Skeletal muscle tissue (tissue), 3 donors: ENCODE measurements at regions not wholly inside any gene's neighbourhood (a gene's known extent, or its start where the extent isn't known, plus 50 kb on each side); places are given as distances from the start of the nearest gene placed in this dataset.

Experiments
- H3K27ac ChIP-seq: one replicate; pipeline ENCODE4 v1.7.0; 2013; ENCODE audit warnings: mild to moderate bottlenecking, low read depth, low read length, inconsistent platforms
- H3K27me3 ChIP-seq, 3 donors: one replicate each; pipeline ENCODE4 v1.7.0; 2013; ENCODE audit warnings: low read length in 3 of 3; ENCODE audit not compliant: control insufficient read depth in 3 of 3, insufficient read depth in 3 of 3
- H3K36me3 ChIP-seq, 3 donors: one replicate each; pipeline ENCODE4 v1.7.0; 2013; ENCODE audit warnings: low read length in 3 of 3; ENCODE audit not compliant: control insufficient read depth in 3 of 3, insufficient read depth in 3 of 3
- H3K4me1 ChIP-seq, 3 donors: one replicate each; pipeline ENCODE4 v1.7.0; 2013; ENCODE audit warnings: low read length in 3 of 3, mild to moderate bottlenecking in 3 of 3; ENCODE audit not compliant: control insufficient read depth in 3 of 3, insufficient read depth in 3 of 3
- H3K4me3 ChIP-seq, 3 donors: one replicate each; pipeline ENCODE4 v1.7.0; 2013; ENCODE audit warnings: low read length in 3 of 3
- H3K9ac ChIP-seq, 3 donors: one replicate each; pipeline ENCODE4 v1.7.0; 2013; ENCODE audit warnings: low read length in 3 of 3, mild to moderate bottlenecking in 3 of 3, moderate library complexity in 2 of 3, low read depth in 1 of 3
- H3K9me3 ChIP-seq, 3 donors: one replicate each; pipeline ENCODE4 v1.7.0; 2013; ENCODE audit warnings: low read length in 3 of 3; ENCODE audit not compliant: control insufficient read depth in 3 of 3
- donor health status: Osteomylitis.

GRCh38 chr14:76580967-76581366 is 180.3 kb upstream of the VASH1 start:
- no peak overlapping the region for H3K27ac ChIP-seq
- H3K27me3 ChIP-seq: no peaks in the 10 kb centered on the region
- no peak overlapping the region for H3K9ac ChIP-seq
- no peak overlapping the region for H3K4me3 ChIP-seq
- H3K4me1 ChIP-seq: peaks cover 0 to 7% (median 0%) of the 10 kb centered on the region in 3 donors
- no peaks in the 10 kb centered on the region for H3K9me3 ChIP-seq
- no peaks in the 10 kb centered on the region for H3K36me3 ChIP-seq

GRCh38 chr14:76581592-76581991 is 179.7 kb upstream of the VASH1 start:
- Histone ChIP-seq H3K9ac (no peak overlapping the region), H3K9me3 (no peaks in the 10 kb centered on the region), H3K4me1 (peaks cover 0 to 4% (median 0%) of the 10 kb centered on the region in 3 donors), H3K27me3 (no peaks in the 10 kb centered on the region), H3K36me3 (no peaks in the 10 kb centered on the region), H3K4me3 (no peak overlapping the region), H3K27ac (no peak overlapping the region)

GRCh38 chr14:76582447-76582846 is 178.8 kb upstream of the VASH1 start:
- Histone ChIP-seq H3K27ac (no peak overlapping the region), H3K36me3 (no peaks in the 10 kb centered on the region), H3K9ac (no peak overlapping the region), H3K4me3 (no peak overlapping the region), H3K4me1 (peaks cover 0 to 2% (median 0%) of the 10 kb centered on the region in 3 donors), H3K9me3 (no peaks in the 10 kb centered on the region), H3K27me3 (no peaks in the 10 kb centered on the region)

GRCh38 chr14:76583174-76583573 is 178.1 kb upstream of the VASH1 start:
- Histone ChIP-seq H3K27ac (no peak overlapping the region), H3K9me3 (peaks cover 0 to 3% (median 0%) of the 10 kb centered on the region in 3 donors), H3K27me3 (no peaks in the 10 kb centered on the region), H3K9ac (no peak overlapping the region), H3K36me3 (no peaks in the 10 kb centered on the region), H3K4me3 (no peak overlapping the region), H3K4me1 (peaks cover 0 to 2% (median 0%) of the 10 kb centered on the region in 3 donors)

GRCh38 chr14:76583805-76584204 is 177.5 kb upstream of the VASH1 start:
- H3K9me3 ChIP-seq: peaks cover 0 to 3% (median 0%) of the 10 kb centered on the region in 3 donors
- H3K9ac ChIP-seq: no peak overlapping the region
- no peak overlapping the region for H3K27ac ChIP-seq
- H3K4me3 ChIP-seq: no peak overlapping the region
- H3K27me3 ChIP-seq: no peaks in the 10 kb centered on the region
- no peaks in the 10 kb centered on the region for H3K36me3 ChIP-seq
- H3K4me1 ChIP-seq: peaks cover 0 to 2% (median 0%) of the 10 kb centered on the region in 3 donors

- Histone ChIP-seq H3K4me1 (peaks cover 0 to 2% (median 0%) of the 10 kb centered on the region in 3 donors), H3K4me3 (no peak overlapping the region), H3K27me3 (no peaks in the 10 kb centered on the region), H3K36me3 (no peaks in the 10 kb centered on the region), H3K9me3 (peaks cover 0 to 3% (median 0%) of the 10 kb centered on the region in 3 donors), H3K9ac (no peak overlapping the region), H3K27ac (no peak overlapping the region)
Measured at GRCh38 chr14:76584271-76584702, 177.0 kb upstream of the VASH1 start.

GRCh38 chr14:76585616-76586015 is 175.7 kb upstream of the VASH1 start:
- Histone ChIP-seq H3K36me3 (no peaks in the 10 kb centered on the region), H3K9ac (no peak overlapping the region), H3K4me3 (no peak overlapping the region), H3K27me3 (no peaks in the 10 kb centered on the region), H3K4me1 (peaks cover 0 to 2% (median 0%) of the 10 kb centered on the region in 3 donors), H3K27ac (no peak overlapping the region), H3K9me3 (peaks cover 0 to 3% (median 0%) of the 10 kb centered on the region in 3 donors)

GRCh38 chr14:76589246-76589645 is 172.0 kb upstream of the VASH1 start:
- Histone ChIP-seq H3K4me3 (no peak overlapping the region), H3K36me3 (no peaks in the 10 kb centered on the region), H3K9ac (no peak overlapping the region), H3K4me1 (no peaks in the 10 kb centered on the region), H3K9me3 (peaks cover 0 to 3% (median 0%) of the 10 kb centered on the region in 3 donors), H3K27ac (no peak overlapping the region), H3K27me3 (no peaks in the 10 kb centered on the region)

GRCh38 chr14:76591266-76591665 is 170.0 kb upstream of the VASH1 start:
- Histone ChIP-seq H3K4me3 (no peak overlapping the region), H3K36me3 (no peaks in the 10 kb centered on the region), H3K4me1 (no peaks in the 10 kb centered on the region), H3K9ac (no peak overlapping the region), H3K27me3 (no peaks in the 10 kb centered on the region), H3K9me3 (peaks cover 0 to 3% (median 0%) of the 10 kb centered on the region in 3 donors), H3K27ac (no peak overlapping the region)

GRCh38 chr14:76595266-76595665 is 166.0 kb upstream of the VASH1 start:
- Histone ChIP-seq H3K27ac (no peak overlapping the region), H3K36me3 (no peaks in the 10 kb centered on the region), H3K4me3 (no peak overlapping the region), H3K4me1 (no peaks in the 10 kb centered on the region), H3K27me3 (no peaks in the 10 kb centered on the region), H3K9me3 (no peaks in the 10 kb centered on the region), H3K9ac (no peak overlapping the region)
